Right atrium auricular region (tissue), 2 donors: ENCODE measurements at regions not wholly inside any gene's neighbourhood (a gene's known extent, or its start where the extent isn't known, plus 50 kb on each side); places are given as distances from the start of the nearest gene placed in this dataset.

Source experiments
- DNase-seq: peaks from one replicate; pipeline ENCODE4 v3.0.0-alpha.2; 2019; ENCODE audit warnings: low spot score
- H3K27ac ChIP-seq, 2 donors: fragments of 200-600 bp; sonication (generic); 1 replicate in 1 of 2; 2 replicates in 1 of 2; pipeline ENCODE4 v1.5.1; 2016 to 2019
- H3K27me3 ChIP-seq, 2 donors: fragments of 200-600 bp; sonication (generic); one replicate each; pipeline versions ENCODE4 v1.5.1 to v1.6.0; 2017 to 2019
- H3K36me3 ChIP-seq: fragments of 200-600 bp; sonication (generic); one replicate; pipeline ENCODE4 v1.5.1; 2016
- H3K4me1 ChIP-seq, 2 donors: fragments of 200-600 bp; sonication (generic); one replicate each; pipeline versions ENCODE4 v1.5.1 to v1.6.0; 2017 to 2019
- H3K4me3 ChIP-seq, 2 donors: fragments of 200-600 bp; sonication (generic); 1 replicate in 1 of 2; 2 replicates in 1 of 2; pipeline ENCODE4 v1.5.1; 2017 to 2019; ENCODE audit warnings: mild to moderate bottlenecking in 1 of 2, moderate library complexity in 1 of 2
- H3K9me3 ChIP-seq, 2 donors: fragments of 200-600 bp; sonication (generic); one replicate each; pipeline ENCODE4 v1.5.1; 2019
- CTCF ChIP-seq, 2 donors: fragments of 200-600 bp; sonication (generic); IDR thresholded peaks; one replicate each; pipeline ENCODE4 v1.5.1; 2019; ENCODE audit warnings: antibody characterized with exemption in 2 of 2

- H3K27me3 ChIP-seq: no peaks in the 10 kb centered on the region
- H3K36me3 ChIP-seq: no peaks in the 10 kb centered on the region
- no peak for TF ChIP-seq CTCF (IDR thresholded peaks at IDR 0.05)
- no peak for DNase-seq
- H3K4me3 ChIP-seq: no peak overlapping the region
- no peaks in the 10 kb centered on the region for H3K4me1 ChIP-seq
- no peak overlapping the region for H3K27ac ChIP-seq
- H3K9me3 ChIP-seq: peaks cover 7 to 25% of the 10 kb centered on the region in 2 donors
Observed at GRCh38 chr1:45258059-45258650, 51.8 kb upstream of the ZSWIM5 start.

GRCh38 chr1:45259053-45259452, 52.6 kb upstream of the ZSWIM5 start:
- Histone ChIP-seq H3K27ac (no peak overlapping the region), H3K4me3 (no peak overlapping the region), H3K4me1 (no peaks in the 10 kb centered on the region), H3K9me3 (peaks cover 7 to 25% of the 10 kb centered on the region in 2 donors), H3K27me3 (no peaks in the 10 kb centered on the region), H3K36me3 (no peaks in the 10 kb centered on the region)
- no peak for TF ChIP-seq CTCF (IDR thresholded peaks at IDR 0.05)
- no peak for DNase-seq

- no peak overlapping the region for H3K4me3 ChIP-seq
- TF ChIP-seq CTCF (IDR thresholded peaks at IDR 0.05): no peak
- no peaks in the 10 kb centered on the region for H3K36me3 ChIP-seq
- H3K27ac ChIP-seq: no peak overlapping the region
- H3K9me3 ChIP-seq: peaks cover 7 to 25% of the 10 kb centered on the region in 2 donors
- no peaks in the 10 kb centered on the region for H3K4me1 ChIP-seq
- DNase-seq: no peak
- H3K27me3 ChIP-seq: no peaks in the 10 kb centered on the region
Observed at GRCh38 chr1:45260244-45260643, 53.8 kb upstream of the ZSWIM5 start.

- H3K27ac ChIP-seq: no peak overlapping the region
- no peak for DNase-seq
- TF ChIP-seq CTCF (IDR thresholded peaks at IDR 0.05): no peak
- peaks cover 0 to 11% of the 10 kb centered on the region in 2 donors for H3K4me1 ChIP-seq
- no peak overlapping the region for H3K4me3 ChIP-seq
- no peaks in the 10 kb centered on the region for H3K27me3 ChIP-seq
- peaks cover 4 to 12% of the 10 kb centered on the region in 2 donors for H3K9me3 ChIP-seq
- H3K36me3 ChIP-seq: no peaks in the 10 kb centered on the region
Observed at GRCh38 chr1:45263132-45263531, 56.7 kb upstream of the ZSWIM5 start.

- H3K36me3 ChIP-seq: no peaks in the 10 kb centered on the region
- no peaks in the 10 kb centered on the region for H3K27me3 ChIP-seq
- DNase-seq: no peak
- H3K27ac ChIP-seq: no peak overlapping the region
- H3K9me3 ChIP-seq: peaks cover 0 to 6% of the 10 kb centered on the region in 2 donors
- H3K4me1 ChIP-seq: peaks cover 0 to 11% of the 10 kb centered on the region in 2 donors
- TF ChIP-seq CTCF (IDR thresholded peaks at IDR 0.05): no peak
- no peak overlapping the region for H3K4me3 ChIP-seq
Observed at GRCh38 chr1:45265244-45265643, 58.8 kb upstream of the ZSWIM5 start.
